ENCODE measurements at regions not wholly inside any gene's neighbourhood (a gene's known extent, or its start where the extent isn't known, plus 50 kb on each side); places are given as distances from the start of the nearest gene placed in this dataset.

DNA sequence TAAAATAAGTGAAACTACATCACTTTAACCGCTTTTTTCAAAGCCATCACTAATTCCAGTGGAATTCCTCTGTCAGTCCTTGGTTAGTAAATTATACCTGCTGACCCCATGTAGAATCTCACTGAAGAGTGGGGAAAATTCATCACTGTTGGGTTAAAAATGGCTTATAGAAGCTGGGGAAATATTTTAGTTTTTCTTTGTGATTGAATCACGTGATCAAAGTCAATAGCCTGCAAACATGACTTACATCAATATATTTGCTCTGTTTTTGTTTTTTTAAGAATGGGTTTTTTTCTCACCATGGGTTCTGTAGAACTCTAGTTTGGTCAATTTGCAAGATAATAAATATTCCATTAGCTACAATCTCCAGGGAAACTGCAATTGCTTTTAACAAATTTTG is 445.2 kb upstream of the FAM47C start:
- DNase-seq, result no peak
- TF ChIP-seq, protein P1, sequence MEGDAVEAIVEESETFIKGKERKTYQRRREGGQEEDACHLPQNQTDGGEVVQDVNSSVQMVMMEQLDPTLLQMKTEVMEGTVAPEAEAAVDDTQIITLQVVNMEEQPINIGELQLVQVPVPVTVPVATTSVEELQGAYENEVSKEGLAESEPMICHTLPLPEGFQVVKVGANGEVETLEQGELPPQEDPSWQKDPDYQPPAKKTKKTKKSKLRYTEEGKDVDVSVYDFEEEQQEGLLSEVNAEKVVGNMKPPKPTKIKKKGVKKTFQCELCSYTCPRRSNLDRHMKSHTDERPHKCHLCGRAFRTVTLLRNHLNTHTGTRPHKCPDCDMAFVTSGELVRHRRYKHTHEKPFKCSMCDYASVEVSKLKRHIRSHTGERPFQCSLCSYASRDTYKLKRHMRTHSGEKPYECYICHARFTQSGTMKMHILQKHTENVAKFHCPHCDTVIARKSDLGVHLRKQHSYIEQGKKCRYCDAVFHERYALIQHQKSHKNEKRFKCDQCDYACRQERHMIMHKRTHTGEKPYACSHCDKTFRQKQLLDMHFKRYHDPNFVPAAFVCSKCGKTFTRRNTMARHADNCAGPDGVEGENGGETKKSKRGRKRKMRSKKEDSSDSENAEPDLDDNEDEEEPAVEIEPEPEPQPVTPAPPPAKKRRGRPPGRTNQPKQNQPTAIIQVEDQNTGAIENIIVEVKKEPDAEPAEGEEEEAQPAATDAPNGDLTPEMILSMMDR (IDR thresholded peaks at IDR 0.05; ENCODE audit: control extremely low read depth, extremely low read depth), result no peak
- no peaks in the 10 kb centered on the region for H3K4me1 ChIP-seq (ENCODE audit: control insufficient read depth in 5 of 5, insufficient read depth in 5 of 5, low read length in 5 of 5)
- peaks cover 3 to 10% (median 3%) of the 10 kb centered on the region in 3 donors for H3K27me3 ChIP-seq (ENCODE audit: control insufficient read depth in 3 of 3, insufficient read depth in 3 of 3, low read length in 2 of 3)
- no peak overlapping the region for H3K9ac ChIP-seq (ENCODE audit: insufficient read depth in 1 of 2, low read length in 2 of 2)
- H3K36me3 ChIP-seq (ENCODE audit: control insufficient read depth in 4 of 4, insufficient read depth in 4 of 4, low read length in 4 of 4), result no peaks in the 10 kb centered on the region
- WGBS, 2 donors, result 48 to 72% methylated on average over 2 of the region's 2 CpGs
- H3K9me3 ChIP-seq (ENCODE audit: control insufficient read depth in 4 of 4, insufficient read depth in 3 of 4, low read length in 3 of 4), result no peaks in the 10 kb centered on the region
- no peak overlapping the region for H3K27ac ChIP-seq (ENCODE audit: low read depth in 1 of 2, low read length in 1 of 2)
- no peak overlapping the region for H3K4me3 ChIP-seq
- ATAC-seq (ENCODE audit: insufficient read depth, low FRiP score), result no peak

DNA sequence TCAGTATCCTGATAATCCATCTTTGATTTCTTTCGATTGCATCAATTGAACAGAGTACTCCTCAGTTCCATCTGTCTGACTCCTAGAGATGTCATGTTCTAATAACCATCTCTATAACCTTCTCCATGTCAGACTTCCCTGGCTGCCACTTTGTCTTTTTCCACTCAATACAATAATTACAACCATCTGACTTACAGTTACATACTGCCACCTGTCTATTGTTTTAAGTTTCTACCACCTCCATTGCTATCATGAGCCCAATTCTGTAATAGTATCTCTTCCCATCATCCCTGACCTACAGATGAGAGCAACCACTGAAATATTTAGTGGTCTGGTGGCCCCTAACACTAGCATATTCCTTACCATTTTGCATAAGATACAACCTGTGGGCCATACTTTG is 439.2 kb upstream of the FAM47C start:
- H3K27ac ChIP-seq (ENCODE audit: low read depth in 1 of 2, low read length in 1 of 2), result no peak overlapping the region
- ATAC-seq (ENCODE audit: insufficient read depth, low FRiP score) (no peak), DNase-seq (no peak)
- TF ChIP-seq, protein P1 (IDR thresholded peaks at IDR 0.05; ENCODE audit: control extremely low read depth, extremely low read depth), result no peak
- H3K4me3 ChIP-seq, result no peak overlapping the region
- WGBS, 2 donors, result 72 to 100% methylated on average over 1 of the region's 1 CpG
- no peaks in the 10 kb centered on the region for H3K4me1 ChIP-seq (ENCODE audit: control insufficient read depth in 5 of 5, insufficient read depth in 5 of 5, low read length in 5 of 5)
- no peaks in the 10 kb centered on the region for H3K36me3 ChIP-seq (ENCODE audit: control insufficient read depth in 4 of 4, insufficient read depth in 4 of 4, low read length in 4 of 4)
- H3K9me3 ChIP-seq (ENCODE audit: control insufficient read depth in 4 of 4, insufficient read depth in 3 of 4, low read length in 3 of 4), result no peaks in the 10 kb centered on the region
- peaks cover 2 to 4% (median 3%) of the 10 kb centered on the region in 3 donors for H3K27me3 ChIP-seq (ENCODE audit: control insufficient read depth in 3 of 3, insufficient read depth in 3 of 3, low read length in 2 of 3)
- H3K9ac ChIP-seq (ENCODE audit: insufficient read depth in 1 of 2, low read length in 2 of 2), result no peak overlapping the region

DNA sequence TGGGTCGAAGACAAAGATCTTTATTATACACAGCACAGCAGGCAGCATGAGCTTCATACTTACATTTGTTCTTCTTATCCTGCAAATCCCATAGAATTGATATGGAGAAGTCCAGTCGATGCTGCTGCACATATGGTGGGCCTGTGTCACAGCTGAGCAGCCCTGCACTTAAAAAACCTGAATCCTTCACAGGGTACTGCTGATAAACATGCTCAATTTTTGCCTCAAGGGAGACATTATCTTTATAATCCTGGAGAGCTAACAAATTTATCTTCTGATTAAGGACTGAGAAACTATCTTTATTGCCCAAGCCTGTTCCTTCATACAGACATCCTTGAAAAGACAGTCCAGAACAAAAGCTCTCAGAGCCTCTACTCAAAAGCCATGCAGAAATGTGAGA is 434.4 kb upstream of the FAM47C start:
- Histone ChIP-seq H3K27ac (ENCODE audit: low read depth in 1 of 2, low read length in 1 of 2) (no peak overlapping the region), H3K36me3 (ENCODE audit: control insufficient read depth in 4 of 4, insufficient read depth in 4 of 4, low read length in 4 of 4) (no peaks in the 10 kb centered on the region), H3K27me3 (ENCODE audit: control insufficient read depth in 3 of 3, insufficient read depth in 3 of 3, low read length in 2 of 3) (peaks cover 0 to 10% (median 3%) of the 10 kb centered on the region in 3 donors), H3K9me3 (ENCODE audit: control insufficient read depth in 4 of 4, insufficient read depth in 3 of 4, low read length in 3 of 4) (no peaks in the 10 kb centered on the region), H3K4me1 (ENCODE audit: control insufficient read depth in 5 of 5, insufficient read depth in 5 of 5, low read length in 5 of 5) (no peaks in the 10 kb centered on the region), H3K4me3 (no peak overlapping the region), H3K9ac (ENCODE audit: insufficient read depth in 1 of 2, low read length in 2 of 2) (no peak overlapping the region)
- DNase-seq, result no peak
- ATAC-seq (ENCODE audit: insufficient read depth, low FRiP score), result no peak
- TF ChIP-seq, protein P1 (IDR thresholded peaks at IDR 0.05; ENCODE audit: control extremely low read depth, extremely low read depth), result no peak
- WGBS, 2 donors, result 52 to 76% methylated on average over 2 of the region's 2 CpGs

DNA sequence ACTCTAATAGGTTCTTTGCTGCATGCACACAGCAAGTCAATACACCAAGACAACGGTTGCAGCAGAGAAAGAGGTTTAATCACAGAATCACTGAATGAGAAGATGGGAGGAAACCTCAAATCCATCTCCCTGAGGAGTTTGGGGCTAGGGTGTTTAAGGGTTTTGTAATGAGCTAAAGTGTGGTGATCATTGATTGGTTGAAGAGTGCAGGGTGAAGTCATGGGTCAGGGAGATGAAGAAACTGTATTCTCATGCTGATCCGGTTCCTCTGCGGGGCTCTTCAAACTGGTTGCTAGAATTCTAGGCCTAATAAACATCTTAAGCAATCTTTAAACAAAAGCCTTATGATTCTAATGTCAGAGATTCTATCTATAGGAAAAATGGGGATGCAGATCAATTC is 432.5 kb upstream of the FAM47C start:
- no peak for ATAC-seq (ENCODE audit: insufficient read depth, low FRiP score)
- 68 to 78% methylated on average over 3 of the region's 3 CpGs for WGBS, 2 donors
- TF ChIP-seq, protein P1 (IDR thresholded peaks at IDR 0.05; ENCODE audit: control extremely low read depth, extremely low read depth), result no peak
- H3K4me1 ChIP-seq (ENCODE audit: control insufficient read depth in 5 of 5, insufficient read depth in 5 of 5, low read length in 5 of 5), result no peaks in the 10 kb centered on the region
- no peak for DNase-seq
- no peaks in the 10 kb centered on the region for H3K36me3 ChIP-seq (ENCODE audit: control insufficient read depth in 4 of 4, insufficient read depth in 4 of 4, low read length in 4 of 4)
- H3K27ac ChIP-seq (ENCODE audit: low read depth in 1 of 2, low read length in 1 of 2), result no peak overlapping the region
- no peak overlapping the region for H3K9ac ChIP-seq (ENCODE audit: insufficient read depth in 1 of 2, low read length in 2 of 2)
- H3K27me3 ChIP-seq (ENCODE audit: control insufficient read depth in 3 of 3, insufficient read depth in 3 of 3, low read length in 2 of 3), result peaks cover 0 to 10% (median 3%) of the 10 kb centered on the region in 3 donors
- H3K4me3 ChIP-seq, result no peak overlapping the region
- H3K9me3 ChIP-seq (ENCODE audit: control insufficient read depth in 4 of 4, insufficient read depth in 3 of 4, low read length in 3 of 4), result no peaks in the 10 kb centered on the region
